Heart right ventricle (tissue), 16 donors: ENCODE measurements at regions not wholly inside any gene's neighbourhood (a gene's known extent, or its start where the extent isn't known, plus 50 kb on each side); places are given as distances from the start of the nearest gene placed in this dataset.

Experiments
- ATAC-seq, 8 donors: fragments of 200-7000 bp; cut with Tn5 transposase; one replicate each; pipeline ENCODE4 v1.9.1; 2020; ENCODE audit warnings: mild to moderate bottlenecking in 8 of 8, moderate library complexity in 8 of 8, moderate number of reproducible peaks in 1 of 8
- DNase-seq, 2 donors: peaks; one replicate each; pipeline ENCODE4 v3.0.0-alpha.2; 2020
- H3K27ac ChIP-seq, 10 donors: fragments of 200-600 bp; sonication (generic) in 2 of 10; one replicate each; pipeline versions ENCODE4 v1.5.0 to v1.8.0; 2020 to 2022; ENCODE audit warnings: mild to moderate bottlenecking in 3 of 10
- H3K27me3 ChIP-seq, 7 donors: fragments of 200-600 bp; one replicate each; pipeline ENCODE4 v1.8.0; 2021 to 2022; ENCODE audit warnings: mild to moderate bottlenecking in 2 of 7
- H3K36me3 ChIP-seq, 9 donors: fragments of 200-600 bp; sonication (generic) in 1 of 9; one replicate each; pipeline versions ENCODE4 v1.5.0 to v1.8.0; 2020 to 2022; ENCODE audit warnings: mild to moderate bottlenecking in 2 of 9
- H3K4me1 ChIP-seq, 9 donors: fragments of 200-600 bp; sonication (generic) in 1 of 9; one replicate each; pipeline versions ENCODE4 v1.5.0 to v1.8.0; 2020 to 2022; ENCODE audit warnings: mild to moderate bottlenecking in 4 of 9
- H3K4me3 ChIP-seq, 10 donors: fragments of 200-600 bp; sonication (generic) in 2 of 10; one replicate each; pipeline versions ENCODE4 v1.5.0 to v1.8.0; 2020 to 2022; ENCODE audit warnings: mild to moderate bottlenecking in 7 of 10, moderate library complexity in 2 of 10
- H3K9me3 ChIP-seq, 11 donors: fragments of 200-600 bp in 10 of 11; sonication (generic) in 2 of 11; one replicate each; pipeline versions ENCODE4 v1.5.0 to v1.8.0; 2013 to 2022; ENCODE audit warnings: mild to moderate bottlenecking in 2 of 11, control low read depth in 1 of 11, moderate library complexity in 1 of 11
- CTCF ChIP-seq, 9 donors: fragments of 200-600 bp; sonication (generic) in 2 of 9; IDR thresholded peaks; one replicate each; pipeline versions ENCODE4 v1.5.0 to v1.8.0; 2021 to 2022; ENCODE audit warnings: antibody characterized with exemption in 9 of 9, mild to moderate bottlenecking in 5 of 9, moderate library complexity in 1 of 9
- WGBS, 2 donors: extraction: QIAGEN DNeasy Blood & Tissue Kit; methylation state at CpG; one replicate each; pipeline ENCODE4 v1.1.7; 2013; ENCODE audit warnings: inconsistent platforms in 1 of 2; 5-methylcytosine and 5-hydroxymethylcytosine counted together
- intact Hi-C, 10 donors: fragments of 100-400 bp; cut with DNase I; formaldehyde crosslinking; loops; one replicate each; pipeline versions ENCODE4 v1.11.1 to v1.14.2; 2022
- donor health status: Arrhythmogenic right ventricular cardiomyopathy.
- donor health status: ischemic (EF 13 %, LVEDD 7.1; RV severe dilation, severe dysfunction).
- donor health status: healthy with polysubstance abuse.
- donor health status: DM: no; HTN: yes; CAD: no.
- donor health status: DM: no; HTN: no; CAD: no.
- donor health status: ischemic (EF 25% LVEDD 6.9; RV normal size, moderate dysfunction).
- donor health status: ischemic (EF 25% LVEDD 5.7; RV mildly dilated, moderate dysfunction).
- donor health status: healthy.
- donor health status: DM: yes; HTN: yes; CAD: no.
- donor health status: Ischemic cardiomyopathy.
- donor health status: ischemic (EF 35%, LVEDD 5.7; RV mildly dilated, moderate dysfunction).
- donor health status: nonischemic (EF 11% LVEDD 7.7; RV severe dilation, severe dysfunction).
- donor health status: DM: yes; HTN: yes; CAD: no.
- donor health status: PGD.
- donor health status: ischemic (EF 29% LVEDD 5.4; RV normal size, mild dysfunction).
- donor health status: nonischemic (EF 23%, LVEDD 6.1; RV moderate dilation, normal function).

- 61 to 63% methylated on average over 9 of the region's 9 CpGs for WGBS, 2 donors
- Histone ChIP-seq H3K27ac (no peak overlapping the region), H3K4me1 (no peaks in the 10 kb centered on the region), H3K36me3 (no peaks in the 10 kb centered on the region), H3K4me3 (no peak overlapping the region), H3K9me3 (peaks cover 0 to 3% (median 0%) of the 10 kb centered on the region in 11 donors), H3K27me3 (peaks cover 0 to 8% (median 0%) of the 10 kb centered on the region in 7 donors)
- no peak for DNase-seq
- intact Hi-C loops: no loop called here
- ATAC-seq: no peak
- no peak for TF ChIP-seq CTCF (IDR thresholded peaks at IDR 0.05)
Measured at GRCh38 chr17:12242345-12242954, 221.8 kb downstream of the MAP2K4 start.

GRCh38 chr17:12247761-12248160, 227.1 kb downstream of the MAP2K4 start:
- ATAC-seq (no peak), DNase-seq (no peak)
- H3K4me3 ChIP-seq: no peak overlapping the region
- 51 to 58% methylated on average over 2 of the region's 2 CpGs for WGBS, 2 donors
- no peak for TF ChIP-seq CTCF (IDR thresholded peaks at IDR 0.05)
- H3K27ac ChIP-seq: no peak overlapping the region
- intact Hi-C loops: no loop called here
- H3K27me3 ChIP-seq: peaks cover 0 to 4% (median 0%) of the 10 kb centered on the region in 7 donors
- no peaks in the 10 kb centered on the region for H3K9me3 ChIP-seq
- H3K36me3 ChIP-seq: no peaks in the 10 kb centered on the region
- H3K4me1 ChIP-seq: peaks cover 0 to 8% (median 0%) of the 10 kb centered on the region in 9 donors

- DNase-seq (no peak), ATAC-seq (no peak)
- Histone ChIP-seq H3K4me1 (peaks cover 0 to 11% (median 0%) of the 10 kb centered on the region in 9 donors), H3K4me3 (no peak overlapping the region), H3K36me3 (no peaks in the 10 kb centered on the region), H3K27me3 (peaks cover 0 to 2% (median 0%) of the 10 kb centered on the region in 7 donors), H3K9me3 (no peaks in the 10 kb centered on the region), H3K27ac (no peak overlapping the region)
- intact Hi-C loops: loop anchor here in 8 of 10 donors (5.0 to 10.0 kb wide), 8 partner anchors 66 to 754 kb away; partner anchors contain the start of gene MYOCD (in 1 of the 8)
- 90 to 94% methylated on average over 4 of the region's 4 CpGs for WGBS, 2 donors
- no peak for TF ChIP-seq CTCF (IDR thresholded peaks at IDR 0.05)
Measured at GRCh38 chr17:12250973-12251372, 230.3 kb downstream of the MAP2K4 start.

- peak overlapping the region in 1 of 10 donors; percentile 20 for H3K27ac ChIP-seq
- 24 to 26% methylated on average over 6 of the region's 6 CpGs for WGBS, 2 donors
- DNase-seq (no peak), ATAC-seq (peak in 4 of 8 donors; percentile 38 to 86 (median 57))
- H3K4me3 ChIP-seq: no peak overlapping the region
- H3K9me3 ChIP-seq: no peaks in the 10 kb centered on the region
- H3K4me1 ChIP-seq: peaks cover 0 to 18% (median 0%) of the 10 kb centered on the region in 9 donors
- TF ChIP-seq CTCF (IDR thresholded peaks at IDR 0.05): no peak
- no peaks in the 10 kb centered on the region for H3K27me3 ChIP-seq
- no peaks in the 10 kb centered on the region for H3K36me3 ChIP-seq
- intact Hi-C loops: loop anchor here in 8 of 10 donors (5.0 to 10.0 kb wide), 8 partner anchors 68 to 752 kb away; partner anchors contain the start of gene MYOCD (in 1 of the 8)
Measured at GRCh38 chr17:12252462-12252861, 231.8 kb downstream of the MAP2K4 start.
